Right atrium auricular region (tissue), 2 donors: ENCODE measurements at regions not wholly inside any gene's neighbourhood (a gene's known extent, or its start where the extent isn't known, plus 50 kb on each side); places are given as distances from the start of the nearest gene placed in this dataset.

Source experiments
- DNase-seq: peaks from one replicate; pipeline ENCODE4 v3.0.0-alpha.2; 2019; ENCODE audit warnings: low spot score
- H3K27ac ChIP-seq, 2 donors: fragments of 200-600 bp; sonication (generic); 1 replicate in 1 of 2; 2 replicates in 1 of 2; pipeline ENCODE4 v1.5.1; 2016 to 2019
- H3K27me3 ChIP-seq, 2 donors: fragments of 200-600 bp; sonication (generic); one replicate each; pipeline versions ENCODE4 v1.5.1 to v1.6.0; 2017 to 2019
- H3K36me3 ChIP-seq: fragments of 200-600 bp; sonication (generic); one replicate; pipeline ENCODE4 v1.5.1; 2016
- H3K4me1 ChIP-seq, 2 donors: fragments of 200-600 bp; sonication (generic); one replicate each; pipeline versions ENCODE4 v1.5.1 to v1.6.0; 2017 to 2019
- H3K4me3 ChIP-seq, 2 donors: fragments of 200-600 bp; sonication (generic); 1 replicate in 1 of 2; 2 replicates in 1 of 2; pipeline ENCODE4 v1.5.1; 2017 to 2019; ENCODE audit warnings: mild to moderate bottlenecking in 1 of 2, moderate library complexity in 1 of 2
- H3K9me3 ChIP-seq, 2 donors: fragments of 200-600 bp; sonication (generic); one replicate each; pipeline ENCODE4 v1.5.1; 2019
- CTCF ChIP-seq, 2 donors: fragments of 200-600 bp; sonication (generic); IDR thresholded peaks; one replicate each; pipeline ENCODE4 v1.5.1; 2019; ENCODE audit warnings: antibody characterized with exemption in 2 of 2

- no peaks in the 10 kb centered on the region for H3K27me3 ChIP-seq
- no peak for TF ChIP-seq CTCF (IDR thresholded peaks at IDR 0.05)
- no peaks in the 10 kb centered on the region for H3K9me3 ChIP-seq
- no peak overlapping the region for H3K4me3 ChIP-seq
- no peaks in the 10 kb centered on the region for H3K36me3 ChIP-seq
- no peak for DNase-seq
- H3K27ac ChIP-seq = no peak overlapping the region
- H3K4me1 ChIP-seq = peaks cover 0 to 12% of the 10 kb centered on the region in 2 donors
Measured at GRCh38 chr1:82483146-82483545, 682.4 kb downstream of the ADGRL2 start.

DNA sequence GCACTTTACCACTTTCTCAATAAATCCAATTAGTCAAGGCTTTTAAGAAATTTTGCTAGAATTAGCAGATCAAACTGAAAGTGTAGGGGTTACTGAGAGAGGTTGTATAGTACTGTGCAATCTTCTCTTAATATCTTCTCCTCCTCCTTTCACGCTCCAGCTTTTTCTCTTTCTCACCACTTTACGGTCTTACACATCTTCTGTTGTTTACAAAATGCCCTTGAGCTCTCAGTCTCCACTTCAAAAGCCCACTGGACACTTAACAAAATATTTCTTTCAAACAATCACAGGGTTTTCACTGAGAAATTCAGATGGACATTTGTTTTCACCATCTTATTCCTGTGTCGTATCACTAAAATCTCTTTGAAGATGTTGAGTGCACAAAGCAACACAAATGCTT is 678.2 kb downstream of the ADGRL2 start:
- Histone ChIP-seq H3K27me3 (no peaks in the 10 kb centered on the region), H3K27ac (no peak overlapping the region), H3K36me3 (no peaks in the 10 kb centered on the region), H3K4me1 (no peaks in the 10 kb centered on the region), H3K4me3 (no peak overlapping the region), H3K9me3 (no peaks in the 10 kb centered on the region)
- DNase-seq = no peak
- no peak for TF ChIP-seq CTCF (IDR thresholded peaks at IDR 0.05)

- TF ChIP-seq CTCF (IDR thresholded peaks at IDR 0.05) = no peak
- Histone ChIP-seq H3K4me3 (no peak overlapping the region), H3K36me3 (no peaks in the 10 kb centered on the region), H3K9me3 (no peaks in the 10 kb centered on the region), H3K27me3 (no peaks in the 10 kb centered on the region), H3K4me1 (no peaks in the 10 kb centered on the region), H3K27ac (no peak overlapping the region)
- DNase-seq = no peak
Measured at GRCh38 chr1:82472489-82473131, 671.9 kb downstream of the ADGRL2 start.

DNA sequence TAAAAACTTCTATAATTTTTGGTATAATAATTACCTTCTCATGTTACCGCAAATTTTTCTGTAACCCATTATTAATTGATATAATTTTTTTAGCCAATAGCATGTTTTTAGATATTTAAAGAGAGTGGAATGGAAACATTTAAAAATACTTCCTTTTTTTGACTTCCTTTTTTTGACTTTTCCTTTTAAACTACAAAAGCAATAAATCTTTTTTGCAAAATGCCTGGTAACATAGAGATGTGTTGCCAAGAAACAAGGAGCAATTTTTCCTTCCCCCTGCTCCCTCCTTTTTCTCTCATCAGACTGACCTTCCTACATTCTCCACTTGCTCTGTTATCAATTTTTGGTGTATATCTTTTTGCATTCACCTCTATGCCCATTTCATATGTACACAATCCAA is 666.2 kb downstream of the ADGRL2 start:
- Histone ChIP-seq H3K27ac (no peak overlapping the region), H3K4me1 (peaks cover 0 to 7% of the 10 kb centered on the region in 2 donors), H3K4me3 (no peak overlapping the region), H3K36me3 (no peaks in the 10 kb centered on the region), H3K27me3 (no peaks in the 10 kb centered on the region), H3K9me3 (no peaks in the 10 kb centered on the region)
- no peak for TF ChIP-seq CTCF (IDR thresholded peaks at IDR 0.05)
- no peak for DNase-seq

- no peaks in the 10 kb centered on the region for H3K27me3 ChIP-seq
- DNase-seq = no peak
- no peak for TF ChIP-seq CTCF (IDR thresholded peaks at IDR 0.05)
- H3K36me3 ChIP-seq = no peaks in the 10 kb centered on the region
- peaks cover 0 to 7% of the 10 kb centered on the region in 2 donors for H3K4me1 ChIP-seq
- H3K9me3 ChIP-seq = no peaks in the 10 kb centered on the region
- H3K4me3 ChIP-seq = no peak overlapping the region
- no peak overlapping the region for H3K27ac ChIP-seq
Measured at GRCh38 chr1:82466416-82466815, 665.7 kb downstream of the ADGRL2 start.

GRCh38 chr1:82465024-82465423 is 664.3 kb downstream of the ADGRL2 start:
- no peaks in the 10 kb centered on the region for H3K36me3 ChIP-seq
- H3K9me3 ChIP-seq = no peaks in the 10 kb centered on the region
- H3K27me3 ChIP-seq = no peaks in the 10 kb centered on the region
- no peak overlapping the region for H3K27ac ChIP-seq
- no peak for DNase-seq
- no peak overlapping the region for H3K4me3 ChIP-seq
- H3K4me1 ChIP-seq = peaks cover 0 to 7% of the 10 kb centered on the region in 2 donors
- no peak for TF ChIP-seq CTCF (IDR thresholded peaks at IDR 0.05)
